Chondrocyte (in vitro differentiated cells): ENCODE measurements at regions not wholly inside any gene's neighbourhood (a gene's known extent, or its start where the extent isn't known, plus 50 kb on each side); places are given as distances from the start of the nearest gene placed in this dataset.

Experiments used
- DNase-seq: peaks from one replicate; pipeline ENCODE4 v3.0.0; 2021; ENCODE audit warnings: mixed read lengths, low spot score
- H3K27ac Mint-ChIP-seq: one replicate; pipeline ENCODE4 v1.8.0; 2021; ENCODE audit warnings: mild to moderate bottlenecking, moderate library complexity, mixed read lengths; ENCODE audit not compliant: unreplicated experiment
- H3K27me3 Mint-ChIP-seq: 2 replicates; pipeline ENCODE4 v1.8.0; 2021; ENCODE audit warnings: low read depth, mixed read lengths
- H3K36me3 Mint-ChIP-seq: 2 replicates; pipeline ENCODE4 v1.8.0; 2021; ENCODE audit warnings: low read depth, mixed read lengths
- H3K4me1 Mint-ChIP-seq: 2 replicates; pipeline ENCODE4 v1.8.0; 2021; ENCODE audit warnings: low read depth, mild to moderate bottlenecking, mixed read lengths
- H3K4me3 Mint-ChIP-seq: one replicate; pipeline ENCODE4 v1.8.0; 2021; ENCODE audit warnings: mild to moderate bottlenecking, moderate library complexity, mixed read lengths; ENCODE audit not compliant: unreplicated experiment
- H3K9me3 Mint-ChIP-seq: 2 replicates; pipeline ENCODE4 v1.8.0; 2021; ENCODE audit warnings: low read depth, mixed read lengths
- TF ChIP-seq, protein P1 (sequence below): fragments of 200-600 bp; sonication (generic); IDR thresholded peaks from 2 replicates; pipeline ENCODE4 v1.5.0; 2021; ENCODE audit warnings: antibody characterized with exemption, mild to moderate bottlenecking, moderate library complexity

DNA sequence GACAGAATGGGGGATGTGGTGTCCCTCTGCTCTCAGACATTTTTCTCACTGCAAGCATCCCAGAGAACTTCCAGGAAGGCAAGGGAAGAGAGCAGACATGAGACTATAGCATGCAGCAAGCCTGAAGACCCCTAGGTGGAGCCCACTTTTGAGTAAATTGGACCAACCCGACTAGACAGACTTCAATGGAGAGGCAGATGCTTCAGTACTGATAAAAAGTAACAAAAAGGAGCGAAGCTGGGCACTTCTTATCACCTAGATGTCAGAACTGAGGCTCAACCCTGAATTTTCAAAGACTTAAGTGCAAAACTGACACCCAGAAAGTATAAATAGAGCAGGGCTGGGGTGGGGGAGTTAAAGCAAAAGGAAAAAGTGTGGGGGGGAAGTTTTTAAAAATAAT lies 130.8 kb downstream of the PMP22 start:
- no peak overlapping the region for H3K4me3 Mint-ChIP-seq
- no peaks in the 10 kb centered on the region for H3K36me3 Mint-ChIP-seq
- DNase-seq: no peak
- H3K27me3 Mint-ChIP-seq: no peaks in the 10 kb centered on the region
- H3K4me1 Mint-ChIP-seq: peaks cover 9% of the 10 kb centered on the region
- H3K9me3 Mint-ChIP-seq: no peaks in the 10 kb centered on the region
- TF ChIP-seq, protein P1, sequence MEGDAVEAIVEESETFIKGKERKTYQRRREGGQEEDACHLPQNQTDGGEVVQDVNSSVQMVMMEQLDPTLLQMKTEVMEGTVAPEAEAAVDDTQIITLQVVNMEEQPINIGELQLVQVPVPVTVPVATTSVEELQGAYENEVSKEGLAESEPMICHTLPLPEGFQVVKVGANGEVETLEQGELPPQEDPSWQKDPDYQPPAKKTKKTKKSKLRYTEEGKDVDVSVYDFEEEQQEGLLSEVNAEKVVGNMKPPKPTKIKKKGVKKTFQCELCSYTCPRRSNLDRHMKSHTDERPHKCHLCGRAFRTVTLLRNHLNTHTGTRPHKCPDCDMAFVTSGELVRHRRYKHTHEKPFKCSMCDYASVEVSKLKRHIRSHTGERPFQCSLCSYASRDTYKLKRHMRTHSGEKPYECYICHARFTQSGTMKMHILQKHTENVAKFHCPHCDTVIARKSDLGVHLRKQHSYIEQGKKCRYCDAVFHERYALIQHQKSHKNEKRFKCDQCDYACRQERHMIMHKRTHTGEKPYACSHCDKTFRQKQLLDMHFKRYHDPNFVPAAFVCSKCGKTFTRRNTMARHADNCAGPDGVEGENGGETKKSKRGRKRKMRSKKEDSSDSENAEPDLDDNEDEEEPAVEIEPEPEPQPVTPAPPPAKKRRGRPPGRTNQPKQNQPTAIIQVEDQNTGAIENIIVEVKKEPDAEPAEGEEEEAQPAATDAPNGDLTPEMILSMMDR: no peak
- no peak overlapping the region for H3K27ac Mint-ChIP-seq

DNA sequence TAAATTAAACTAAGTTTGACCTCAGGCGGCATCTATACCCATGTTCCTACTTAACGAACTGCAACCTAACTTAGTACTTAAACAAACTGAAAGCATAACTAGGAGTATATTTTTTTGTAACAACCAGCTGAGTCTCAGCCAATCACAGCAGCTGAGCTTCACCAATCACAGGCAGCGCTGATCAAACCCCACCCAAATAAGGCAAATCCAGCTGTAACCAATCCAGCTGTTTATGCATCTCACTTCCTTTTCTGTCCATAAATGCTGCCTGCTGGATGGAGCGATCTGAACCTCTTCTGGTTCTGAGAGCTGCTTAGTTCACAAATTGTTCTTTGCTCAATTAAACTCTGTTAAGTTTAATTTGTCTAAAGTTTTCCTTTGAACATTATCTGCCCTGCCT lies 131.3 kb downstream of the PMP22 start:
- H3K9me3 Mint-ChIP-seq: no peaks in the 10 kb centered on the region
- no peaks in the 10 kb centered on the region for H3K36me3 Mint-ChIP-seq
- H3K4me3 Mint-ChIP-seq: no peak overlapping the region
- peaks cover 9% of the 10 kb centered on the region for H3K4me1 Mint-ChIP-seq
- H3K27me3 Mint-ChIP-seq: no peaks in the 10 kb centered on the region
- TF ChIP-seq, protein P1: no peak
- DNase-seq: no peak
- no peak overlapping the region for H3K27ac Mint-ChIP-seq

DNA sequence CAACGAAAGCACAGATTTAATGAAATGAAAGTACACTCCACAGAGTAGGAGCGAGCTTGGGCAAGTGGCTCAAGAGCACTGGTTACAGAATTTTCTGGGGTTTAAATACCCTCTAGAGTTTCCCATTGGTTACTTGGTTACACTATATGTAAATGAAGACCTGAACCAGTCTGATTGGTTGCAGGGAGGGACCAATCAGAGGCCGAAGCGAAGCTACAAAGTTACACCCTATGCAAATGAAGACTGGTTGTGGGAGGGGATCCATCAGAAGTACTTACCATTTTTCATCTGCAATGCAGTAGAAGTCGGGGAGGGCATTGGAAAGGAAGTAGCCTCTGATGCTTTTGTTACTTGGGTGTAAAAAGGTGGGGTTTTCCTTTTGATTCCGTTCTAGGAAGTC lies 132.0 kb downstream of the PMP22 start:
- DNase-seq: no peak
- Mint-ChIP-seq H3K27me3 (no peaks in the 10 kb centered on the region), H3K4me1 (peaks cover 9% of the 10 kb centered on the region), H3K36me3 (no peaks in the 10 kb centered on the region), H3K27ac (no peak overlapping the region), H3K9me3 (no peaks in the 10 kb centered on the region), H3K4me3 (no peak overlapping the region)
- TF ChIP-seq, protein P1: no peak

GRCh38 chr17:15130426-15130825 lies 134.7 kb downstream of the PMP22 start:
- Mint-ChIP-seq H3K4me3 (no peak overlapping the region), H3K9me3 (no peaks in the 10 kb centered on the region), H3K27me3 (no peaks in the 10 kb centered on the region), H3K36me3 (no peaks in the 10 kb centered on the region), H3K27ac (no peak overlapping the region), H3K4me1 (peaks cover 9% of the 10 kb centered on the region)
- no peak for DNase-seq
- TF ChIP-seq, protein P1: no peak

DNA sequence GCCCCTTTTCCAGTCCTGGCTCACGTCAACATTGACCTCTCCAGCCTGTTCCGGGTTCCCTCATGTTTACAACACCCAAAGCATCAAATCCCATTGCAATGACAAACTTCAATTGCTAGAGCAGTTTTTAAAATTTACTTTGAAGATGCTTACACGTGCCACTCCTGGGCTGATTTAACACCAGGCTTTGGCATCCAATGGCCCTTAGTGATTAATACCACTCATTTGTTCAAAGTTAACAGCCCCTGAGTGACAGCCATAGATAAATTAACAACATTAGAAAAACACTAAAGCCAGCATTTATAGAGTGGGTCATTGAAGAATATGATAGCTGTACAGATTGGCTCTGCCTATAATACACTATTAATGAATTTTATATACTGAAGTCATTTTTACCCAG lies 135.1 kb downstream of the PMP22 start:
- no peaks in the 10 kb centered on the region for H3K27me3 Mint-ChIP-seq

More for the DNA sequence above, 135.1 kb downstream of the PMP22 start:
- H3K27ac Mint-ChIP-seq: no peak overlapping the region
- no peaks in the 10 kb centered on the region for H3K9me3 Mint-ChIP-seq
- DNase-seq: no peak
- no peaks in the 10 kb centered on the region for H3K36me3 Mint-ChIP-seq
- no peak overlapping the region for H3K4me3 Mint-ChIP-seq
- peaks cover 7% of the 10 kb centered on the region for H3K4me1 Mint-ChIP-seq
- TF ChIP-seq, protein P1: no peak
